Body of pancreas (tissue), 4 donors: ENCODE measurements at regions not wholly inside any gene's neighbourhood (a gene's known extent, or its start where the extent isn't known, plus 50 kb on each side); places are given as distances from the start of the nearest gene placed in this dataset.

ENCODE experiments used
- ATAC-seq: fragments of 150-250 bp; one replicate; pipeline ENCODE4 v1.9.1; 2016
- DNase-seq, 4 donors: peaks; one replicate each; pipeline ENCODE4 v3.0.0-alpha.2; 2019
- H3K27ac ChIP-seq, 4 donors: fragments of 200-600 bp; sonication (generic); 1 replicate in 3 of 4; 2 replicates in 1 of 4; pipeline versions ENCODE4 v1.5.1 to v1.6.1; 2016 to 2019; ENCODE audit warnings: mild to moderate bottlenecking in 1 of 4, mixed read lengths in 1 of 4, moderate library complexity in 1 of 4
- H3K27me3 ChIP-seq, 2 donors: fragments of 200-600 bp; sonication (generic); one replicate each; pipeline ENCODE4 v1.6.0; 2016; ENCODE audit warnings: mild to moderate bottlenecking in 1 of 2
- H3K36me3 ChIP-seq, 2 donors: fragments of 200-600 bp; sonication (generic); replicated peaks in 1 of 2; 2 replicates each; pipeline ENCODE4 v1.5.1; 2016; ENCODE audit warnings: low read depth in 2 of 2; ENCODE audit not compliant: insufficient read depth in 1 of 2
- H3K4me1 ChIP-seq: fragments of 200-600 bp; sonication (generic); one replicate; pipeline ENCODE4 v1.6.0; 2016
- H3K4me3 ChIP-seq, 2 donors: fragments of 200-600 bp; sonication (generic); 1 replicate in 1 of 2; 2 replicates in 1 of 2; pipeline ENCODE4 v1.5.1; 2016 to 2019
- H3K9me3 ChIP-seq, 3 donors: fragments of 200-600 bp; sonication (generic); 1 replicate in 2 of 3; 2 replicates in 1 of 3; pipeline ENCODE4 v1.5.1; 2016
- POLR2A ChIP-seq, 3 donors: fragments of 450-650 bp; IDR thresholded peaks; one replicate each; pipeline ENCODE4 v1.6.1; 2016; ENCODE audit warnings: antibody characterized with exemption in 3 of 3, mild to moderate bottlenecking in 2 of 3
- WGBS, 2 donors: methylation state at CpG; one replicate each; pipeline ENCODE4 v1.1.5; 2017; 5-methylcytosine and 5-hydroxymethylcytosine counted together
- intact Hi-C: fragments of 100-400 bp; cut with DNase I; formaldehyde crosslinking; loops from one replicate; pipeline ENCODE4 v1.15.1; 2023
- TF ChIP-seq, protein P1 (sequence below), 7 experiments: fragments of 450-650 bp in 4 of 7; fragments of 200-600 bp in 3 of 7; sonication (generic) in 3 of 7; IDR thresholded peaks; one replicate each; pipeline ENCODE4 v1.5.1; 2016 to 2019; ENCODE audit warnings: antibody characterized with exemption in 7 of 7

DNA sequence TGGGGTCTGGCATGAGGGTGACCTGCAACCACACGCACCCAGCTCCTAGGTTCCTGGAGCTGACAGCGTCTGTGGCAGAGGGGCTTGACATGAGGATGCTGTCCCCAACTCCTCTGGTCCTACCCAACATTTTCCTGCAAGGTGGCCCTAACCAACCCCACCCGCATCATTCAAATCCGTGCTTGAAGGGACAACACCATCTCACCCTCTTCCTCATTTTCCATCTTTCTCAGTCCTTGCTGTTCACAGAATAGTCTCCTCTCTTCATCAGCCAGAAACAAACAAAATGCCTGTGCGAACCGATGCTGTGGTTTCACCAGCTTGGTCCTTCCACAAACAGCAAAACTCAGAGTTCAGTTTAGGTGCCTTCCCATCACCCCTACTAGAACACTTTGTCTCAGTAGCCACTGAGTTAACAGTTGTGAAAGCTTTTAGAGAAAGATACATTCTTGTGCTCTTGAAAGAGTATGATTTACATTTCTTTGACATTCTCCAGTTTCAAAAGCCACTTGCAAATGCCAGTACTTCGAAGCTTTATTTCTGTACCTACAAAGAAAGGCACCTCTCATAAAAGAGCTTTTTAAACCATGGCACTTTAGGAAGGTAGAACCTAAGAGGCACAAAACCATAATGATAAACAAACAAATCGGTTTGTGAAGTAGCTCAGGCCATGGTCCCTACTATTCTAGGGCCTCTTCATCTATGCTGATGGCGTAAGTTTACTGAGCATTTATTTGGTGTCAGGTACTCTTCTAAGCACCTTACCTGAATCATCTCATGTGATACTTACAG, 360.1 kb downstream of the SHQ1 start:
- H3K4me1 ChIP-seq, result peaks cover 8% of the 10 kb centered on the region
- DNase-seq (no peak), ATAC-seq (no peak)
- no peaks in the 10 kb centered on the region for H3K27me3 ChIP-seq
- intact Hi-C loops, result no loop called here
- H3K36me3 ChIP-seq, result no peaks in the 10 kb centered on the region
- H3K27ac ChIP-seq, result peak overlapping the region in 1 of 4 donors; percentile 10
- no peak overlapping the region for H3K4me3 ChIP-seq
- no peaks in the 10 kb centered on the region for H3K9me3 ChIP-seq
- no peak for TF ChIP-seq POLR2A (IDR thresholded peaks at IDR 0.05)
- WGBS, 2 donors, result 80 to 83% methylated on average over 9 of the region's 9 CpGs

DNA sequence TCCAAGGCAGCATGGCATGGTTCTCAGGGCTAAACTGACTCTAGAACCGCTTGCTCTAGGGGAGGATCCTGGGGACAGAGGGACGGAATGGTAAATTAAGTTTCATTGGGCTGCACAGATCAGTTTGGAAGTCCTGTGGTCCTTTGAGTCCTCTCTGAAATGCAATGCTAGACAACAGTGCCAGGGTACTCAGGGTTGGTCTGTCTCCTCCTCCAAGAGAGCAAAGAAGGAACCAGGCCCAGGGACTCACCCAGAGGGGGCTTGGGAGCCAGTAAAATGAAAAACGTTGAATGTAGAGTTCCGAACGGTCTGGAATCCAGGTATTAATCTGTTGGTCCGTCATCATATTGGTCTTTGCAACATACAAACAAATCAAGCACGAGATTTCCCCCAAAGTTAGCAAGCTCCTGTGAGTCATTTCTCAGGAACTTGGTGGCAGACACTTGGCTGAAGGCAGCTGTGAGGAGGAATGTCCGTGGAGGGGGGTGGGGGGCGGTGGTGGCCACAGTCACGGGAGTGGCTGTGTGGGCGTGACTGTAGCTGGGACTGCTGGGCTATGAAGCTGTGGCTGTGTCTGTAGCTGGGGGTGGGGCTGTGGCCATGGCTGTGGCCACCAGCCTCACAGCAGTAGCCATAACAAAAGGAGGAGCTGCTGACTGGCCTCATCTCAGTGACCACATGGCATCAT, 361.0 kb downstream of the SHQ1 start:
- Histone ChIP-seq H3K27ac (peak overlapping the region in 2 of 4 donors; percentile 10 to 26), H3K4me1 (peaks cover 16% of the 10 kb centered on the region), H3K9me3 (no peaks in the 10 kb centered on the region), H3K4me3 (no peak overlapping the region), H3K36me3 (no peaks in the 10 kb centered on the region), H3K27me3 (no peaks in the 10 kb centered on the region)
- peak; percentile 56 for ATAC-seq
- intact Hi-C loops, result no loop called here
- DNase-seq, result peak; percentile 45 to 74 (median 59)
- 39 to 53% methylated on average over 10 to 11 of the region's 11 CpGs for WGBS, 2 donors
- no peak for TF ChIP-seq POLR2A (IDR thresholded peaks at IDR 0.05)
- TF ChIP-seq, protein P1, sequence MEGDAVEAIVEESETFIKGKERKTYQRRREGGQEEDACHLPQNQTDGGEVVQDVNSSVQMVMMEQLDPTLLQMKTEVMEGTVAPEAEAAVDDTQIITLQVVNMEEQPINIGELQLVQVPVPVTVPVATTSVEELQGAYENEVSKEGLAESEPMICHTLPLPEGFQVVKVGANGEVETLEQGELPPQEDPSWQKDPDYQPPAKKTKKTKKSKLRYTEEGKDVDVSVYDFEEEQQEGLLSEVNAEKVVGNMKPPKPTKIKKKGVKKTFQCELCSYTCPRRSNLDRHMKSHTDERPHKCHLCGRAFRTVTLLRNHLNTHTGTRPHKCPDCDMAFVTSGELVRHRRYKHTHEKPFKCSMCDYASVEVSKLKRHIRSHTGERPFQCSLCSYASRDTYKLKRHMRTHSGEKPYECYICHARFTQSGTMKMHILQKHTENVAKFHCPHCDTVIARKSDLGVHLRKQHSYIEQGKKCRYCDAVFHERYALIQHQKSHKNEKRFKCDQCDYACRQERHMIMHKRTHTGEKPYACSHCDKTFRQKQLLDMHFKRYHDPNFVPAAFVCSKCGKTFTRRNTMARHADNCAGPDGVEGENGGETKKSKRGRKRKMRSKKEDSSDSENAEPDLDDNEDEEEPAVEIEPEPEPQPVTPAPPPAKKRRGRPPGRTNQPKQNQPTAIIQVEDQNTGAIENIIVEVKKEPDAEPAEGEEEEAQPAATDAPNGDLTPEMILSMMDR (IDR thresholded peaks at IDR 0.05), result no peak

DNA sequence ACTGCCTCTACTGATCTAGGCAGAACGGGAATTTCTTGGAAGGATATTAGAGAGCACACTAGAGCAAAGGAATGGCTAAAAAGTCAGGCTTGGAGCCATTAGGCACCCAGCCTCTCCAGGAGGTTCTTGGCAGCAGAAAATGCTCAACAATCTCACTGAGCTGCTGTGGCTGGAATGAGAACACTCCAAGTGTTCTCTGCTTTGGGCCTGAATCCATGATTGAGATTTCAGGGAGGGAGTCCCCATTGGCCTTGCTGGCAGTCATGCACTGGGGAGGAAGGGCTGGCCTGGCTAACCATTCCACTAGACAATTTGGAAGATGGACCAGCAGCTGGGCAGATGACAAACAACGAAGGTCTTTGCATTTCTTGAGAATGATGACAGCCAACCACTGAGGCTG, 362.6 kb downstream of the SHQ1 start:
- H3K36me3 ChIP-seq, result no peaks in the 10 kb centered on the region
- ATAC-seq (no peak), DNase-seq (no peak)
- H3K27me3 ChIP-seq, result no peaks in the 10 kb centered on the region
- TF ChIP-seq, protein P1 (IDR thresholded peaks at IDR 0.05), result no peak
- TF ChIP-seq POLR2A (IDR thresholded peaks at IDR 0.05), result no peak
- intact Hi-C loops, result no loop called here
- no peaks in the 10 kb centered on the region for H3K9me3 ChIP-seq
- H3K27ac ChIP-seq, result no peak overlapping the region
- WGBS, 2 donors, result 72 to 86% methylated on average over 2 of the region's 2 CpGs
- peaks cover 16% of the 10 kb centered on the region for H3K4me1 ChIP-seq
- no peak overlapping the region for H3K4me3 ChIP-seq

DNA sequence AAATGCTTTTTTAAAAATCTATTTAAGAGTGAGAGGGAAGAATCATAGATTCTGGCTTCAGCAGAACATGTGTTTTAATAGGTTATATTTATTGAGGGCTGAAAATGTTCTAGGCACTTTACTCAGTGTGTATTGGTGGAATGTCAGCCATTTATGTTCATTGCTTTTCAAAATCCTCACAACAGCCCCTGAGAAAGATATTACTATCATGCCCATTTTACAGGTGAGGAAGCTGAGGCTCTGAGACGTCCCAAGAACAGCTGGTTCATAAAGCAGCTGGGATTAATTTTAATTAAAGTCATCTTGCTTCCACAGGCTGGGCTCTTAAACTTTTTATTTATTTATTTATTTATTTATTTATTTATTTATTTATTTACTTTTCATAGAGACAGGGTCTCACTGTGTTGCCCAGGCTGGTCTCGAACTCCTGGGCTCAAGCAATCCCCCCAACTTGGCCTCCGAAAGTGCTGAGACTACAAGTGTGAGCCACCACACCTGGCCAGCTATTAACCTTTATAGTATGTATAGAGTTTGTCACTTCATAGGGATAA, 364.6 kb downstream of the SHQ1 start:
- TF ChIP-seq, protein P1 (IDR thresholded peaks at IDR 0.05), result no peak
- TF ChIP-seq POLR2A (IDR thresholded peaks at IDR 0.05), result no peak
- WGBS, 2 donors, result 87 to 88% methylated on average over 3 of the region's 3 CpGs
- Histone ChIP-seq H3K36me3 (no peaks in the 10 kb centered on the region), H3K4me1 (peaks cover 16% of the 10 kb centered on the region), H3K27ac (peak overlapping the region in 1 of 4 donors; percentile 72), H3K9me3 (no peaks in the 10 kb centered on the region), H3K27me3 (no peaks in the 10 kb centered on the region), H3K4me3 (no peak overlapping the region)
- intact Hi-C loops, result no loop called here
- no peak for DNase-seq
- ATAC-seq, result no peak

DNA sequence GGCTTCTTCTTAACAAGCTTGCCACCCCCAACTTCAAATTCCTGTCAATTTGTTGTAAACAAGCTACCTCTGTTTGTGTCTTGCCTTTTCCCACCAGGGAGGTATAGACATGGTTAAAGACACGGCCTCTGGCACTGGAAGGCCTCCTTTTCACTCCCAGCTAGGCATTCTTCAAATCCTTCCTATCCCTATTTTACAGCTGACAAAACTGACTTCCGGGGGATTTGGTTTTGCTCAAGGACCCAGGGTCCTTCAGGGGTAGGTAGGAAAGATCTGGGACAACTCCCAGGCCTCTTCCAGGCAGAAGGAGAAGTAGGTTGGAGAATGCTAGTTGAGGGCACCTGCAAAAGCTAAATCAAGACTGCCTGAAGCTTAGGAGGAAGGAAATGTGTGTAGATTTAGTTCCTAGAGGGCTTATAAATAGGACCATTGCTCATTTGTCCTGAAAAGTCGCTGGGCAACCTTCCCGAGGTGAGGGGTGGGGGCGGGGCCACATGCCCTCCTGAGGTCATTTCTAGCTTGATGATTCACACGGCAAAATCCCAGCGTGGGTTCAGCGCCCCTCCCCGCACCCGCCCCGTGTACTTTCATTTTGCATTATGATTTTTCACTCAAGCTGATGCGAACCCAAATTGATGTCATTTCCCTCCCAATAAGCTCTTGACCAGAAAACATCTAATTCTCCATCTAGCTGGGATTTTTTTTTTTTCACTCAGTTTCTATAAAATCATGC, 365.5 kb downstream of the SHQ1 start:
- Histone ChIP-seq H3K4me1 (peaks cover 16% of the 10 kb centered on the region), H3K36me3 (no peaks in the 10 kb centered on the region), H3K4me3 (no peak overlapping the region), H3K27ac (peak overlapping the region; percentile 7 to 72 (median 58)), H3K27me3 (no peaks in the 10 kb centered on the region), H3K9me3 (no peaks in the 10 kb centered on the region)
- WGBS, 2 donors, result 18 to 21% methylated on average over 12 of the region's 12 CpGs
- ATAC-seq (peak; percentile 93), DNase-seq (peak; percentile 77 to 85 (median 82))
- TF ChIP-seq, protein P1 (IDR thresholded peaks at IDR 0.05), result no peak
- TF ChIP-seq POLR2A (IDR thresholded peaks at IDR 0.05), result peak in 2 of 3 donors; percentile 29 to 36
- intact Hi-C loops, result no loop called here
